ENCODE measurements at regions not wholly inside any gene's neighbourhood (a gene's known extent, or its start where the extent isn't known, plus 50 kb on each side); places are given as distances from the start of the nearest gene placed in this dataset.

GRCh38 chr21:28671549-28672195 is 321.0 kb downstream of the LTN1 start:
- TF ChIP-seq CTCF (conservative IDR thresholded peaks at IDR 0.05; ENCODE audit: low read depth in 2 of 2) (no peak), POLR2AphosphoS5 (IDR thresholded peaks at IDR 0.05; ENCODE audit: low read depth) (no peak), JUNB (IDR thresholded peaks at IDR 0.05; ENCODE audit: unreplicated experiment) (no peak), CREB1 (CRISPR knock-in tag; IDR thresholded peaks at IDR 0.05; ENCODE audit: low read depth) (no peak), EZH2phosphoT487 (IDR thresholded peaks at IDR 0.05; ENCODE audit: unreplicated experiment) (no peak), EZH2 (IDR thresholded peaks at IDR 0.05; ENCODE audit: low read depth, unreplicated experiment) (no peak), REST (IDR thresholded peaks at IDR 0.05; ENCODE audit: unreplicated experiment) (no peak)

Data from GM23338 (cell line).